Hepatocyte (in vitro differentiated cells): ENCODE measurements at regions not wholly inside any gene's neighbourhood (a gene's known extent, or its start where the extent isn't known, plus 50 kb on each side); places are given as distances from the start of the nearest gene placed in this dataset.

Source experiments
- EZH2phosphoT487 ChIP-seq: fragments of 200-600 bp; sonication (generic); IDR thresholded peaks from one replicate; pipeline ENCODE4 v1.6.1; 2018; ENCODE audit warnings: antibody characterized with exemption, mild to moderate bottlenecking, low read depth, moderate library complexity; ENCODE audit not compliant: unreplicated experiment, severe bottlenecking
- TF ChIP-seq, protein P1 (sequence below): fragments of 200-600 bp; sonication (generic); IDR thresholded peaks from 2 replicates; pipeline ENCODE4 v1.5.1; 2016; ENCODE audit warnings: antibody characterized with exemption, mild to moderate bottlenecking; ENCODE audit not compliant: poor library complexity

DNA sequence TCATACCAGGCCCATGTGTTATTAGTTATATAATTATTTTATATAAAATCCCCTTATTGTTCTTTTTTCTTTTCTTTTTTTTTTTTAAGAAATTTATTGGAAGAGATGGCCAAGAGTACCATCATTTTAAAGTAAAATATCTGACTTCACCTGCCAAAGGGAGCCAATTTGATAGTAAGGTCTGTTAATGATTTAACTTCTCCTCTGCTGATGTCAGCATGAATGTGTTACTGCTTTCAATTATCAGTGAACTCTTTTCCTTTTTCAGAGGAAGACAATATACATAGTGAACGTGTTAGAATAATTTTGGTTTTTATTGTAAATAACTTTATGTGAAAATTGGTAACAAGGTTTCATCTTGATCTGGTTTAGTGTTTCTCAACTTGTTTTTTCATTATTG, 409.6 kb downstream of the SH3GL2 start:
- TF ChIP-seq EZH2phosphoT487 = no peak
- TF ChIP-seq, protein P1, sequence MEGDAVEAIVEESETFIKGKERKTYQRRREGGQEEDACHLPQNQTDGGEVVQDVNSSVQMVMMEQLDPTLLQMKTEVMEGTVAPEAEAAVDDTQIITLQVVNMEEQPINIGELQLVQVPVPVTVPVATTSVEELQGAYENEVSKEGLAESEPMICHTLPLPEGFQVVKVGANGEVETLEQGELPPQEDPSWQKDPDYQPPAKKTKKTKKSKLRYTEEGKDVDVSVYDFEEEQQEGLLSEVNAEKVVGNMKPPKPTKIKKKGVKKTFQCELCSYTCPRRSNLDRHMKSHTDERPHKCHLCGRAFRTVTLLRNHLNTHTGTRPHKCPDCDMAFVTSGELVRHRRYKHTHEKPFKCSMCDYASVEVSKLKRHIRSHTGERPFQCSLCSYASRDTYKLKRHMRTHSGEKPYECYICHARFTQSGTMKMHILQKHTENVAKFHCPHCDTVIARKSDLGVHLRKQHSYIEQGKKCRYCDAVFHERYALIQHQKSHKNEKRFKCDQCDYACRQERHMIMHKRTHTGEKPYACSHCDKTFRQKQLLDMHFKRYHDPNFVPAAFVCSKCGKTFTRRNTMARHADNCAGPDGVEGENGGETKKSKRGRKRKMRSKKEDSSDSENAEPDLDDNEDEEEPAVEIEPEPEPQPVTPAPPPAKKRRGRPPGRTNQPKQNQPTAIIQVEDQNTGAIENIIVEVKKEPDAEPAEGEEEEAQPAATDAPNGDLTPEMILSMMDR = no peak
